Adipose tissue (tissue), 3 donors: ENCODE measurements at regions not wholly inside any gene's neighbourhood (a gene's known extent, or its start where the extent isn't known, plus 50 kb on each side); places are given as distances from the start of the nearest gene placed in this dataset.

Experiments used
- H3K27ac ChIP-seq: one replicate; pipeline ENCODE4 v1.5.1; 2013; ENCODE audit warnings: low read depth, low read length
- WGBS, 3 donors: extraction: QIAGEN DNeasy Blood & Tissue Kit; methylation state at CpG; one replicate each; pipeline ENCODE4 v1.1.7; 2013; 5-methylcytosine and 5-hydroxymethylcytosine counted together
- donor health status: healthy with polysubstance abuse.
- donor health status: Bipolar disorder and iron deficiency.
- donor health status: healthy.

GRCh38 chr14:71311061-71311460 lies 403.8 kb downstream of the PCNX1 start:
- no peak overlapping the region for H3K27ac ChIP-seq
- WGBS, 3 donors, result 85 to 93% (median 92%) methylated on average over 10 of the region's 10 CpGs

- WGBS, 3 donors, result 96 to 98% (median 97%) methylated on average over 2 of the region's 2 CpGs
These were observed 407.5 kb downstream of the PCNX1 start for GRCh38 chr14:71314717-71315116.

GRCh38 chr14:71317385-71318096 lies 410.3 kb downstream of the PCNX1 start:
- WGBS, 3 donors, result 55 to 70% (median 64%) methylated on average over 4 of the region's 4 CpGs
- H3K27ac ChIP-seq, result no peak overlapping the region

More at GRCh38 chr14:71314717-71315116, 407.5 kb downstream of the PCNX1 start:
- no peak overlapping the region for H3K27ac ChIP-seq

- WGBS, 3 donors, result 69 to 78% (median 75%) methylated on average over 2 of the region's 2 CpGs
- no peak overlapping the region for H3K27ac ChIP-seq
These were observed 410.8 kb downstream of the PCNX1 start for GRCh38 chr14:71318097-71318459.

- WGBS, 3 donors, result 13 to 22% (median 17%) methylated on average over 5 of the region's 5 CpGs
- H3K27ac ChIP-seq, result no peak overlapping the region
These were observed 412.4 kb downstream of the PCNX1 start for GRCh38 chr14:71319666-71320065.

- WGBS, 3 donors, result 0 to 2% (median 1%) methylated on average over 35 to 52 of the region's 52 CpGs
- H3K27ac ChIP-seq, result peak within 1 kb of the TSS; percentile 95
These were observed 413.0 kb downstream of the PCNX1 start, which contains the start of gene SIPA1L1 for GRCh38 chr14:71320107-71320733. Gene SIPA1L1, plus strand, starts transcription at chr14:71320476.

- peak overlapping the region; percentile 95 for H3K27ac ChIP-seq
- 0 to 1% (median 1%) methylated on average over 52 to 96 of the region's 96 CpGs for WGBS, 3 donors
These were observed 413.7 kb downstream of the PCNX1 start for GRCh38 chr14:71320734-71321573.

GRCh38 chr14:71321574-71322315 lies 414.5 kb downstream of the PCNX1 start:
- no peak overlapping the region for H3K27ac ChIP-seq
- 2 to 3% (median 2%) methylated on average over 25 of the region's 25 CpGs for WGBS, 3 donors

- H3K27ac ChIP-seq, result no peak overlapping the region
- WGBS, 3 donors, result 34 to 45% (median 44%) methylated on average over 2 of the region's 2 CpGs
These were observed 415.5 kb downstream of the PCNX1 start for GRCh38 chr14:71322655-71323250.

- WGBS, 3 donors, result 45 to 55% (median 46%) methylated on average over 6 of the region's 6 CpGs
- H3K27ac ChIP-seq, result no peak overlapping the region
These were observed 417.6 kb downstream of the PCNX1 start for GRCh38 chr14:71324767-71325272.

- 50 to 91% (median 79%) methylated on average over 1 of the region's 1 CpG for WGBS, 3 donors
These were observed 420.4 kb downstream of the PCNX1 start for GRCh38 chr14:71327691-71328090.

GRCh38 chr14:71328183-71328582 lies 420.9 kb downstream of the PCNX1 start:
- H3K27ac ChIP-seq, result no peak overlapping the region

More at GRCh38 chr14:71327691-71328090, 420.4 kb downstream of the PCNX1 start:
- no peak overlapping the region for H3K27ac ChIP-seq

- WGBS, 3 donors, result 95 to 98% (median 97%) methylated on average over 5 of the region's 5 CpGs
These were observed 421.7 kb downstream of the PCNX1 start for GRCh38 chr14:71328954-71329353.

GRCh38 chr14:71331403-71331802 lies 424.1 kb downstream of the PCNX1 start:
- 53 to 77% (median 63%) methylated on average over 3 of the region's 3 CpGs for WGBS, 3 donors
- H3K27ac ChIP-seq, result no peak overlapping the region

More at GRCh38 chr14:71328954-71329353, 421.7 kb downstream of the PCNX1 start:
- no peak overlapping the region for H3K27ac ChIP-seq

GRCh38 chr14:71332476-71332875 lies 425.2 kb downstream of the PCNX1 start:
- H3K27ac ChIP-seq, result no peak overlapping the region

- no peak overlapping the region for H3K27ac ChIP-seq
- WGBS, 3 donors, result 91 to 100% (median 97%) methylated on average over 1 of the region's 1 CpG
These were observed 426.4 kb downstream of the PCNX1 start for GRCh38 chr14:71333705-71334104.

- 75 to 93% (median 92%) methylated on average over 10 of the region's 10 CpGs for WGBS, 3 donors
- no peak overlapping the region for H3K27ac ChIP-seq
These were observed 429.4 kb downstream of the PCNX1 start for GRCh38 chr14:71336489-71337192.
